SJCRH30 (cell line): ENCODE measurements at regions not wholly inside any gene's neighbourhood (a gene's known extent, or its start where the extent isn't known, plus 50 kb on each side); places are given as distances from the start of the nearest gene placed in this dataset.

Experiments used
- DNase-seq, 2 experiments: peaks; one replicate each; pipeline ENCODE4 v3.0.0-alpha.2; 2015 to 2020
- H3K27ac ChIP-seq: fragments of 250-450 bp; sonication (Bioruptor Pico); 2 replicates; pipeline ENCODE4 v1.5.1; 2020; ENCODE audit warnings: mild to moderate bottlenecking, moderate library complexity
- H3K27me3 ChIP-seq: fragments of 250-450 bp; sonication (Bioruptor Pico); 2 replicates; pipeline ENCODE4 v1.5.1; 2020; ENCODE audit warnings: mild to moderate bottlenecking, moderate library complexity
- H3K36me3 ChIP-seq: fragments of 250-450 bp; sonication (Bioruptor Pico); 2 replicates; pipeline ENCODE4 v1.5.1; 2020; ENCODE audit warnings: mild to moderate bottlenecking, moderate library complexity
- H3K4me1 ChIP-seq: fragments of 250-450 bp; sonication (Bioruptor Pico); 2 replicates; pipeline ENCODE4 v1.5.1; 2020; ENCODE audit warnings: mild to moderate bottlenecking, moderate library complexity
- H3K4me3 ChIP-seq: fragments of 250-450 bp; sonication (Bioruptor Pico); 2 replicates; pipeline ENCODE4 v1.5.1; 2020; ENCODE audit warnings: mild to moderate bottlenecking, moderate library complexity
- H3K9me3 ChIP-seq: fragments of 250-450 bp; sonication (Bioruptor Pico); replicated peaks from 2 replicates; pipeline ENCODE4 v1.5.1; 2020; ENCODE audit warnings: mild to moderate bottlenecking, moderate library complexity

DNA sequence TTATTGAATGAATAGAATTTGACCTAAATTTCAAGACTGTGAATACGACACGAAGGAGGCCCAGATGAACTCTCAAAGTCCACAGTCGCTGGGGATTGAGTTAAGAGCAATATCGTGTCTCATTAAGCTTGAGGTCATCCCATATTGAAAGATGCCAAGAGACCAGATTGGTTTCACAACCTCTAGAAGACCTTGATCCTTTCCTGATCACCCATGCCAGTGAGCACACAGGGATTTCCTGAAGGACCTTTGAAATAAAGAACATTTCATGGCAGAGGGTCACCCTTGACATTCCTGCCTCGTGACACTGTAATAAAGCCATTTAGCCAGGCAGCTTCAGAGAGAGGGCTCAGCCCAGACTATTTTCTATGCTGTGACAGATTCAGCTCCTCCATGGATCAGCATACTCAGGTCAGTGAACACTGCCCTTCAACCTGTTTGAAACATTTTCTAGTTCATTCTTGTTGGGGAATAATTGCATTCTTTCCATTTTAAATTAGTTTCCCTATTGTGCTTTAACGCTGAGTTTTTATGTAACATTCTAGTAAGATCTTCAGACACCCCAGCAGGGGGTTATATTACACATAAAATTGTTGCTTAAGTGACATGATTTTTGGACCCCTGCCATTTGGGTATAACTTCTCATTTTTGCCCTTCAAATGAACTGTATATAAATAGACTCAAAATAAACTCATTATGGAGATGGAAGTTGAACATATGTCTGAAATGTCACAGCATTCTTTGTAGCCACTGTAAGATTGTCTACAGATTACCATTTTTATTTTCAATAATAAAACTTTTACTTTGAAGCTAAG is 213.2 kb downstream of the C12orf50 start:
- Histone ChIP-seq H3K27ac (no peak overlapping the region), H3K9me3 (no peaks in the 10 kb centered on the region), H3K4me3 (no peak overlapping the region), H3K4me1 (peaks cover 6% of the 10 kb centered on the region; the same call in 1 of the 2 replicates), H3K36me3 (no peaks in the 10 kb centered on the region), H3K27me3 (no peaks in the 10 kb centered on the region)
- DNase-seq = no peak

DNA sequence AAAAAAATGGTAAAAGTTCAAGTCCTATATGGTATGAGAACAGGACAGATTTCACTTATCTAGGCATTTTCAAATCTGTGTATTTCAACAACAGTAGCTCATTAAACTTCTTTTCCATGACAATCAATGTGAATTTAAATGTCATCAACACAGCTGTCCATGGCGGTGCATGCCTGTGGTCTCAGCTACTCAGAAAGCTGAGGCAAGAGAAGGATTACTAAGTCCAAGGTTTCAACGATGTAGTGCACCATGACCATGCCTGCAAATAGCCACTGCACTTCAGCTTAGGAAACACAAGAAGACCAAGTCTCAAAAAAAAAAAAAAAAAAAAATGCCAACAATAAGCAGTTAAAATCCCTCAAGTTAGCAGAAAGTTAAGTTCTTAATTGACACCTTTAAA is 214.6 kb downstream of the C12orf50 start:
- Histone ChIP-seq H3K9me3 (no peaks in the 10 kb centered on the region), H3K27ac (no peak overlapping the region), H3K27me3 (no peaks in the 10 kb centered on the region), H3K4me3 (no peak overlapping the region), H3K4me1 (peaks cover 6% of the 10 kb centered on the region; the same call in 1 of the 2 replicates), H3K36me3 (no peaks in the 10 kb centered on the region)
- peak in 1 of 2 experiments; percentile 4 for DNase-seq

DNA sequence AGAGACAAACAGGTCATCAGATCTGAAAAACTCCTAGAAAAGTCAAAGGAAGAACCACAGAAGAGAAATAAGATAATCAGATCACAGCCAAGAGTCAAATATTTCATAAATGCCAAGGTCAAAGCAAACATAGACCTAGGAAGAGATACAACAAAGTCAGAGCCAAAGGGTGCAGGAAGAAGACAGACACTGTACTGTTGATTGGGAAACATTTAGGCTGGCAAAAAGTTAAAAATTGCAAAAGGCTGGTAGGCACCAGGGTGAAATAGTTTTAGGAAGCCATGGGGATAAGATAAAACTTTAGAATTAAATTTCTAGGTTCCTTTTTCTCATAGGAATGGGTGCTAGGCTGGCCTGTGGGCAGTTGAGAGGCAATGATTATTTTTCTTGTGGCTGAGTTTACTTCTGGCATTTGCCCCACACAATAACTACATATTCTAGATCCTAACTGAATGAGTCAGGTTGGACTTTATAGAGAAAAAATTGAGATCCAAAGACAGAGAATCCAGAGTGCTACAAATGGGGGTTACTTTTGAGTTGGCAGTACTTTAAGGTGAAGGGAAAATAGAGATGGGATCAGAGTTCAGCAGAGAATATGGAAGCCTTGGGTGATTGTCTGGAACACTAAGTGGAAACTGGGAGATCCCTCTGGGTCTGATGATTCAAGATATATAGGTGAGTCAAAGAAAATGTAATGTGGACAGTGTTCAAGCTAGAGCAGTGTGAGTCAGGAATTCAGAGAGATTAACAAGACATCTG is 215.5 kb downstream of the C12orf50 start:
- H3K36me3 ChIP-seq = no peaks in the 10 kb centered on the region
- H3K4me1 ChIP-seq = peaks cover 6% of the 10 kb centered on the region; the same call in 1 of the 2 replicates
- H3K4me3 ChIP-seq = no peak overlapping the region
- H3K27ac ChIP-seq = no peak overlapping the region
- no peak for DNase-seq
- no peaks in the 10 kb centered on the region for H3K9me3 ChIP-seq
- H3K27me3 ChIP-seq = no peaks in the 10 kb centered on the region

DNA sequence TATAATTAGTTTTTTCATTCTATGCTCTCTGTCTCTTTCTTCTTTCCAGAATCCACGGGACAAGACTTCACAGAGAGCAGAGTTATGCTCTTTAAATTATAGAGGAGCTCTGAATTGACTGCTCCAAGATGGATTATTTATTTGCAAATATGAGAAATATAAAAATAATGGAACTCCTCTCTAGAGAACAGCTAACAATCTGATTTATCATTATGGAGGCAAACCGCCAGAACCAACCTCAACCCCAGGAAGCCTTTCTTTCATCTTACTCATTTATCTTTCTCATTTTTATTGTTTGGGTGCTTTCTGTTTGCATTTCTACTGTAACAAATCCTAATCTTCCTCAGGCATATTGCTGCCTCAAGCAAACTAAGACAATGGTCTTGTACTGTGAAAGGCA is 216.5 kb downstream of the C12orf50 start:
- H3K27ac ChIP-seq = no peak overlapping the region

DNA sequence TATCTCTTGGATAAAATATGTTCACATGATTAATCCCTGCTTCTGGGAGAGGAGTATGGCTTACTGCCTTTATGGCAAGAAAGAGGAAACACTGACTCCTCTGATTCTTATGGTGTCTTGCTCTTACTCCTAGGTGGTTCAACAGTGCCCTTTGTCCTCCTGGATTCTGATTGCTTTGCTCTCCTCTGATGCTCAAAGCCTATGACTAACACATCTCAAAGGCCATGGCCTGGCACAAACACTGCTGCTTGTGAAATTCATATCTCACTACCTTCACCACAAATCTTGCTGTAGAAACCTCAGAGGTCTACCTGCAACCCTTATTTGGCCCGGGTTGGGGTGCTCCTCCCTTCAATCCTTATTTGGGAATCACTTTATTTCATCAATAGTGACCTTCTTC is 217.2 kb downstream of the C12orf50 start:
- Histone ChIP-seq H3K9me3 (no peaks in the 10 kb centered on the region), H3K4me1 (peaks cover 6% of the 10 kb centered on the region; the same call in 1 of the 2 replicates), H3K36me3 (no peaks in the 10 kb centered on the region), H3K27me3 (no peaks in the 10 kb centered on the region), H3K27ac (no peak overlapping the region), H3K4me3 (no peak overlapping the region)
- DNase-seq = no peak

More for the DNA sequence above, 216.5 kb downstream of the C12orf50 start:
- Histone ChIP-seq H3K4me1 (peaks cover 6% of the 10 kb centered on the region; the same call in 1 of the 2 replicates), H3K9me3 (no peaks in the 10 kb centered on the region), H3K4me3 (no peak overlapping the region), H3K36me3 (no peaks in the 10 kb centered on the region), H3K27me3 (no peaks in the 10 kb centered on the region)
- no peak for DNase-seq

DNA sequence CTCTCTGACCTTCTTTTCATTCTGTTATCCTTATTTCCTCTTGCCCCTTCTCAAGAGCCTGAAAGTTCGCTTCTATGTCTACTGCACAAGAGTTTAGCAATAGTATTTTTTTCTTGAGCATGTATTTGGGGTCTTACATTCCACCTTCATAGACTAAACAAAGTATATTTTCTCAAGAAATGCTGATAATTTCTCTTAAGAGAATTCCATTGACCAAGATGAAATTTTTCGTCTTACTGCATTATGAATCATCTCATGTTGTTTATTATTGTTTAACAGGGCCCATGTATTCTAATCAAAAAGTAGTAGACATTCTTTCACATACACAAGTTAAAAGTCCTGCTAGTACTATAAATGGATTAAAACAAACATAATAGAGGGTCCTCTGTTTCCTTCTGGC is 219.3 kb downstream of the C12orf50 start:
- Histone ChIP-seq H3K27ac (no peak overlapping the region), H3K36me3 (no peaks in the 10 kb centered on the region), H3K4me3 (no peak overlapping the region), H3K9me3 (no peaks in the 10 kb centered on the region), H3K27me3 (no peaks in the 10 kb centered on the region), H3K4me1 (no peaks in the 10 kb centered on the region)
- DNase-seq = no peak

DNA sequence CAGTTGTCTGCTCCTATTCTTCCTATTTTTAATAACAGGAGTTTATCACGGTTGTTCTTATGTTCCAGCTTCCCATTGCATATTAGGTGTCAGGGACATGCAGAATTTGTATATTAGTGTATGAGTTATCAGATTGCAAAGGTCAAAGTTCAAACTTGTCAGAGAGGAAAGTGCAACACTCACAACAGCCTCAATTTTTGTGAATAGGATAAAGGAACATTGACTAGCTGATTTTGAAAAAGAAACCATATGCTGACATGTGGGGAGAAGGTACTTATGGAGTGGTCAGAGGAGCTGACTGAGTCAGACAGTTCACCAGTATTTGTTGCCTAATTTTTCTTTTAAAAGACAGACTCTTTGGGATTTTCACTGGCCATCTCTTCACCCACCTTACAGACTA is 222.1 kb downstream of the C12orf50 start:
- Histone ChIP-seq H3K4me1 (no peaks in the 10 kb centered on the region), H3K36me3 (no peaks in the 10 kb centered on the region), H3K27me3 (no peaks in the 10 kb centered on the region), H3K9me3 (no peaks in the 10 kb centered on the region), H3K4me3 (no peak overlapping the region), H3K27ac (no peak overlapping the region)
- DNase-seq = no peak

DNA sequence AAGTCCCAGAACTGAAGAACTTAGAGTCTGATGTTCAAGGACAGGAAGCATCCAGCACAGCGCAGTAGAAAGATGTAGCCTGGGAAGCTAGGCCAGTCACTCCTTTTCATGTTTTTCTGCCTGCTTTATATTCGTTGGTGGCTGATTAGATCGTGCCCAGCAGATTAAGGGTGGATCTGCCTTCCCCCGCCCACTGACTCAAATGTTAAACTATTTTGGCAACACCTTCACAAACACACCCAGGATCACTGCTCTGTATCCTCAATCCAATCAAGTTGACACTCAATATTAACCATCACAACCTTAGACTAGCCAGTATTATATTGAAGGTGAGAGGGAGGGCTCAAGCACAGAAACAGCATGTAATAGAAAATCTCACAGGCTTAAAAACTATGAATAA is 222.9 kb downstream of the C12orf50 start:
- Histone ChIP-seq H3K4me3 (no peak overlapping the region), H3K4me1 (no peaks in the 10 kb centered on the region), H3K27me3 (no peaks in the 10 kb centered on the region), H3K27ac (no peak overlapping the region), H3K9me3 (no peaks in the 10 kb centered on the region), H3K36me3 (no peaks in the 10 kb centered on the region)
- DNase-seq = no peak

DNA sequence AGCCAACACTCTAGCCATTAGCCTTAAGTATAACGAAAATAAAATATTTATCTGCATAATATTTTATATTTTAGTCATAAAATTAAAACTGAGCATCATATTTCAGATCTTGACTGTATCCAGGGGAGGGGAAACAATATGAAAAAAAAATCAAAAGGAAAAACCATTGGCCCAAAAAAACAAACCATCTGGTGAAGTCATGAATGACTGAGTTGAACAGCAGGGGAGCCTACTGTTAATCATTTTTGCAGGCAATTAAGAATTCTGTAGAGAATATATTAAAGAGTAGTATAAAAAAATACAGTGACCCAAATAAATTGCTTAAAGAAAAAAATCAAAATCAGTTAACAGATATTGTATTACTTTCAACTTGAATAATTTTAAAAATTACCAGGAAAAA is 224.8 kb downstream of the C12orf50 start:
- H3K4me3 ChIP-seq = no peak overlapping the region
- H3K27me3 ChIP-seq = no peaks in the 10 kb centered on the region
- no peaks in the 10 kb centered on the region for H3K4me1 ChIP-seq
- H3K36me3 ChIP-seq = no peaks in the 10 kb centered on the region
- DNase-seq = no peak
- H3K9me3 ChIP-seq = no peaks in the 10 kb centered on the region
- H3K27ac ChIP-seq = no peak overlapping the region

DNA sequence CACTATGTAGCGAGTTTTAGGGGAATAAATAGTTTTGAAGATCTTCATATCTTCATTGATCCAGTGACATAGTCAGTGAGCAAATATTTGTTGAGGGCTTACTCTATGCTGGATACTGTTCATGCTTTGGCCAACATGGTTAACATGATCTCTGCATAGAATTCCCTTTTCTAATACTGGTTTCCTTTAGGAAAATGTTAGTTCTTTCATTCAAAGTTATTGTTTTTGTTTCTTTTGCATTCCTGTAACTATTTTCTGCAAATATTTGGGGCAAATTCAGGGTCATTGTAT is 226.5 kb downstream of the C12orf50 start:
- no peaks in the 10 kb centered on the region for H3K27me3 ChIP-seq
- no peaks in the 10 kb centered on the region for H3K9me3 ChIP-seq
- H3K4me1 ChIP-seq = no peaks in the 10 kb centered on the region
- no peaks in the 10 kb centered on the region for H3K36me3 ChIP-seq
- no peak overlapping the region for H3K27ac ChIP-seq
- no peak for DNase-seq
- H3K4me3 ChIP-seq = no peak overlapping the region

DNA sequence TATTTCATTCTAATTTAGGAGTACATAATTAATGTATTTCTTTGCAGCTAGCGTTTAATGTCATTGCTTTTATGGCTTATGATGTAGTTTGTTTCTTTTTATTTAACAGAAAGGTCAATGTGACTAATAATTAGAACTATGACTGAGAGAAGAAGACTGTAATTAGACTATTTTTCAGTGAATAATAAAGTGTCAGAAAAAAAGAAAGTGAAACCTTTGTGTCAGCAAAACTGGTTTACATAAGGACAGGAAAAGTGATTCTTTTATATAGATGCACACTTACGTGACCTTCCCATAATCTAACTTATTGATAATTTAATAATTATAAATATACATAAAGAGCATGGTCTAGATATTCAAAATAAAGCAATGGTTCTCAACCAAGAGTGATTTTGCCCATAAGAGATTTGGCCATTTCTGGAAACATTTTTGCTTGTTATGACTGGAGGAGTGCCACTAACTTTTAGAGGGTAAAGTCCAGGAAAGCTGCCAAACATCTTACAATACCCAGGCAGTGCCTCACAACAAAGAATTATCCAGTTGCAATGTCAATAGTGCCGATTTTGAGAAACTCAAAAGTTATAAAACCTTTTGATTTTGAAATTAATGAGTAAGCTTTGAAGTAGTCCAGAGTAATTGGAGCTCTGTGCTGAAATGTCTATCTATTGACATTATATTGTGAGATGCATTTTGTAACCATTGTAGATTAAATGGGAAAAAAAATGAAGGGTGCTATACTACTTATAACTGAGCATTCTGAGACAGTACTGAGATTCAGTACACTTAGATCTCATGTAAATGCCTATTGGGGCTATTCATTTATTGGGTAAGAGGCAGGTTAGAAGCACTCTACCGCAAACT is 227.1 kb downstream of the C12orf50 start:
- Histone ChIP-seq H3K36me3 (no peaks in the 10 kb centered on the region), H3K9me3 (no peaks in the 10 kb centered on the region), H3K27me3 (no peaks in the 10 kb centered on the region), H3K4me3 (no peak overlapping the region), H3K4me1 (no peaks in the 10 kb centered on the region), H3K27ac (no peak overlapping the region)
- no peak for DNase-seq

DNA sequence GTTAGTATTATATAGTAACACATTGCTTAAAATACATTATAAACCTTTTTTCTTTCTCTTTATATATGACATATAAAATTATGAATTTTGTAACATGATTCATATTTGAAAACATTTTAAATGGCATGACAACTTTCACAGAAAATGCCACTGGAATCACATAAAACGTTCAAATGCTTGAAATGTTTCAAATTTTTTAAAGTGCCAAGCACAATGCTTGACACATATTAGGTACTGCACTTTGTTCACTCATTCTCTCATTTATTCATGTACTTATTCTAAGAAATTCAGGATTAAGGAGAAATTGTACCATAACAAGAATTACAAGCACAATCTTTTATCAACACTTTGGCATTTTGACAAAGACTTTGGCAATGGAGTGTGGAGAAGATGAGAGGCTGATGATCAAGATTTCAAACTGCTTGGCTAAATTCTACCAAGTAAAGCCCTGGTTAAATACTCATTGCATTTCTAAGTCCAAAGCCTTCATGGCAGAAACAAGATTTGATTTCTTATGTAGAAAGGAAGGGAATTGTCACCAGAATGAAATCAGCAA is 232.2 kb downstream of the C12orf50 start:
- no peaks in the 10 kb centered on the region for H3K27me3 ChIP-seq
- no peaks in the 10 kb centered on the region for H3K36me3 ChIP-seq
- DNase-seq = no peak
- H3K4me1 ChIP-seq = no peaks in the 10 kb centered on the region
- no peak overlapping the region for H3K27ac ChIP-seq
- no peaks in the 10 kb centered on the region for H3K9me3 ChIP-seq
- no peak overlapping the region for H3K4me3 ChIP-seq

DNA sequence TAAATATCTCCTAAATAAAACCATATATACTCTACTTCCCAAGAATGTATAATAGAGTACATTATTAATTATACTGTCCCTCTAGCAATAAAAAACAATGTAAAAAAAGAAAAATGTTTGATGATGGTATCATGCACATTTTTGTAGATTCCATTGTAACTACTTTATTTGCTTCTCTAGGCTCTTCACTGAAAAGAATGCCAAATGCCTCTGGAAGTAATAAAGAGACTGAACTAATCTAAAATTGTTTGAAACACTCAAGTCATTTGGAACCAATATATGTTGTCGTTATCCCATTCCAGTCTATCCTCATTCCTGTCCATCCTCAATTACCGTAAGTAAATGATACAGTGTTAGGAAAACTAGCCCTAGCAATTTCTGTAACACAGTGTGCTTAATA is 233.6 kb downstream of the C12orf50 start:
- H3K36me3 ChIP-seq = no peaks in the 10 kb centered on the region
- H3K9me3 ChIP-seq = no peaks in the 10 kb centered on the region
- H3K27ac ChIP-seq = no peak overlapping the region
- no peaks in the 10 kb centered on the region for H3K4me1 ChIP-seq
- H3K27me3 ChIP-seq = no peaks in the 10 kb centered on the region
- no peak overlapping the region for H3K4me3 ChIP-seq
- DNase-seq = no peak

DNA sequence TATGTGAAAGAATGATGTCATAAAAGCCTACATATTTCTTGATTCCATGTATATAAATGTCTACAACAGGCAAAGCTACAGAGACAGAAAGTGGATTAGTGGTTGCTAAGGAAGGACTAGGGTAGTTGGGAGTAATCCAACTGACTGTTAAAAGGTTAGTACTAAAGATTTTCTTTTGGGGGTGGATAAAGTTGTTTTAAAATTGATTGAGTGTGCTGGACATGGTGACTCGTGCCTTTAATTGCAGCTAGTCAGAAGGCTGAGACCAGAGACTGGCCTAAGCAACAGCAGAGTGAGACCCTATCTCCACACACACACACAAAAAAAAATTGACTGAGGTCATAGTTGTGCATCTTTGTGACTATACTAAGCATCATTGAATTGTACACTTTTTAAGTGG is 234.3 kb downstream of the C12orf50 start:
- H3K36me3 ChIP-seq = no peaks in the 10 kb centered on the region
- H3K27me3 ChIP-seq = no peaks in the 10 kb centered on the region
- no peak overlapping the region for H3K4me3 ChIP-seq
- H3K4me1 ChIP-seq = 0 out of 2 replicates have a peak, but pooled peaks cover 3% of the 10 kb centered on the region
- DNase-seq = no peak
- H3K9me3 ChIP-seq = no peaks in the 10 kb centered on the region
- no peak overlapping the region for H3K27ac ChIP-seq

DNA sequence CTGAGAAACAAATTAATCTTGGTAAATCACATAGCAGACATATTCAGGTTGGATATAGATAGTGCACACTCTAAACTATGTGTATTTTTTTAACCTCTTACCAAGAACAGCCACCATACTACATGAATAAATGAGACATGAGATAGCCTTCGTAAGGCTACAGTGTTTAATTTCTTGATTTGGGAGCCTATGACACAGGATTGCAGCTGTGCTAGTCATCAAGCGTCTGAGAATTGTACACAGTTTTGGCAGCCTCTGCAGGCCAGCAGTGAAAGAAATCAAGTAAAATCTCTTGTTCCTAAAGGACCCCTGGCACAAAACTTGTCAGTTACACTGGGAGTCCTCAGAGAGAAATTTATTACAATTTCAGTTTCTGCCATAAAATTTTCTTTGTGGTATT is 236.1 kb downstream of the C12orf50 start:
- Histone ChIP-seq H3K9me3 (no peaks in the 10 kb centered on the region), H3K27ac (peak overlapping the region; percentile 42), H3K4me1 (0 out of 2 replicates have a peak, but pooled peaks cover 3% of the 10 kb centered on the region), H3K27me3 (no peaks in the 10 kb centered on the region), H3K36me3 (no peaks in the 10 kb centered on the region), H3K4me3 (no peak overlapping the region)
- peak; percentile 13 to 42 for DNase-seq
